KMS-11 (cell line): ENCODE measurements at regions not wholly inside any gene's neighbourhood (a gene's known extent, or its start where the extent isn't known, plus 50 kb on each side); places are given as distances from the start of the nearest gene placed in this dataset.

ENCODE experiments used
- H2AFZ ChIP-seq: fragments of 200-600 bp; sonication (generic); 2 replicates; pipeline ENCODE4 v1.6.1; 2016; ENCODE audit warnings: antibody characterized with exemption, mixed run types, low read depth
- H3K27ac ChIP-seq: fragments of 200-600 bp; sonication (generic); 2 replicates; pipeline ENCODE4 v1.6.1; 2016; ENCODE audit warnings: mild to moderate bottlenecking, mixed run types
- H3K27me3 ChIP-seq: fragments of 200-600 bp; sonication (generic); 2 replicates; pipeline ENCODE4 v1.6.1; 2017; ENCODE audit warnings: mild to moderate bottlenecking, low read depth, mixed run types, moderate library complexity; ENCODE audit not compliant: insufficient read depth
- H3K36me3 ChIP-seq: fragments of 200-600 bp; sonication (generic); 2 replicates; pipeline ENCODE4 v1.6.1; 2017; ENCODE audit warnings: mild to moderate bottlenecking, mixed run types; ENCODE audit not compliant: insufficient read depth
- H3K4me1 ChIP-seq: fragments of 200-600 bp; sonication (generic); 2 replicates; pipeline ENCODE4 v1.6.1; 2016; ENCODE audit warnings: mild to moderate bottlenecking, low read depth, mixed run types; ENCODE audit not compliant: poor library complexity, severe bottlenecking
- H3K4me2 ChIP-seq: fragments of 200-600 bp; sonication (generic); 2 replicates; pipeline ENCODE4 v1.7.0; 2016; ENCODE audit warnings: mild to moderate bottlenecking, mixed run types
- H3K4me3 ChIP-seq: fragments of 200-600 bp; sonication (generic); IDR thresholded peaks from 2 replicates; pipeline ENCODE4 v1.6.1; 2017; ENCODE audit warnings: low read depth, low read length, mixed read lengths; ENCODE audit not compliant: insufficient read depth
- H3K79me2 ChIP-seq: fragments of 200-600 bp; sonication (generic); 2 replicates; pipeline ENCODE4 v1.6.1; 2016; ENCODE audit warnings: low read depth, mixed run types; ENCODE audit not compliant: insufficient read depth
- H3K9ac ChIP-seq: fragments of 200-600 bp; sonication (generic); 2 replicates; pipeline ENCODE4 v1.6.1; 2016; ENCODE audit warnings: mild to moderate bottlenecking, mixed run types
- H4K20me1 ChIP-seq: fragments of 200-600 bp; sonication (generic); 2 replicates; pipeline ENCODE4 v1.6.1; 2016; ENCODE audit warnings: mild to moderate bottlenecking, mixed run types; ENCODE audit not compliant: insufficient read depth
- CTCF ChIP-seq: fragments of 200-600 bp; sonication (generic); conservative IDR thresholded peaks from 2 replicates; pipeline ENCODE4 v1.6.1; 2017; ENCODE audit warnings: low read depth, mild to moderate bottlenecking, antibody characterized with exemption, low read length, moderate library complexity, mixed read lengths

DNA sequence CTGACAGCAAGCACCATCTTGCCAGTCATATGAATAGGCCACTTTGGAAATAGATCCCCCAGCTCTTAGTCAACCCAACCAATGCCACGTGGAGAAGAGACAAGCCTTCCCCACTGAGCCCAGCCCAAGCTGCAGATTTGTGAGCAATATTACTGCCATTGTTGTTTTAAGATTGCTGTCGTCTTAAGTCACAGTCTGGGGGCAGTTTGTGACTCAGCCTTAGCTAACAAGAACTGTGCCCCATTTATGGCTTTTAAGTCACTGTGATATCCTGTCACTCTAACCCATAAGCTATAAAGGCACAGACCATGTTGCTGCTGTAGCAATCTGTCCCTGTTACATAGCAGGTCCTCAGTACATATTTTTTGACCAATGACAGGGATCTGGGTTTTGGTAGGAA, 464.2 kb downstream of the MED13L start:
- Histone ChIP-seq H3K4me1 (no peaks in the 10 kb centered on the region), H3K9ac (no peak overlapping the region), H4K20me1 (no peaks in the 10 kb centered on the region), H3K27me3 (no peaks in the 10 kb centered on the region), H2AFZ (no peak overlapping the region), H3K36me3 (no peaks in the 10 kb centered on the region), H3K4me3 (no peak overlapping the region), H3K79me2 (no peaks in the 10 kb centered on the region), H3K4me2 (no peak overlapping the region), H3K27ac (no peak overlapping the region)
- TF ChIP-seq CTCF = no peak

GRCh38 chr12:115811929-115812328, 465.6 kb downstream of the MED13L start:
- Histone ChIP-seq H3K9ac (no peak overlapping the region), H3K27me3 (no peaks in the 10 kb centered on the region), H2AFZ (no peak overlapping the region), H3K4me2 (no peak overlapping the region), H4K20me1 (no peaks in the 10 kb centered on the region), H3K79me2 (no peaks in the 10 kb centered on the region), H3K4me3 (no peak overlapping the region), H3K4me1 (no peaks in the 10 kb centered on the region), H3K27ac (no peak overlapping the region), H3K36me3 (no peaks in the 10 kb centered on the region)
- no peak for TF ChIP-seq CTCF

GRCh38 chr12:115811045-115811444, 466.4 kb downstream of the MED13L start:
- H3K27ac ChIP-seq = no peak overlapping the region
- TF ChIP-seq CTCF = no peak
- H4K20me1 ChIP-seq = no peaks in the 10 kb centered on the region
- H3K27me3 ChIP-seq = no peaks in the 10 kb centered on the region
- H3K4me3 ChIP-seq = no peak overlapping the region
- H3K9ac ChIP-seq = no peak overlapping the region
- no peak overlapping the region for H2AFZ ChIP-seq
- H3K4me2 ChIP-seq = no peak overlapping the region
- no peaks in the 10 kb centered on the region for H3K79me2 ChIP-seq
- no peaks in the 10 kb centered on the region for H3K36me3 ChIP-seq
- H3K4me1 ChIP-seq = no peaks in the 10 kb centered on the region

DNA sequence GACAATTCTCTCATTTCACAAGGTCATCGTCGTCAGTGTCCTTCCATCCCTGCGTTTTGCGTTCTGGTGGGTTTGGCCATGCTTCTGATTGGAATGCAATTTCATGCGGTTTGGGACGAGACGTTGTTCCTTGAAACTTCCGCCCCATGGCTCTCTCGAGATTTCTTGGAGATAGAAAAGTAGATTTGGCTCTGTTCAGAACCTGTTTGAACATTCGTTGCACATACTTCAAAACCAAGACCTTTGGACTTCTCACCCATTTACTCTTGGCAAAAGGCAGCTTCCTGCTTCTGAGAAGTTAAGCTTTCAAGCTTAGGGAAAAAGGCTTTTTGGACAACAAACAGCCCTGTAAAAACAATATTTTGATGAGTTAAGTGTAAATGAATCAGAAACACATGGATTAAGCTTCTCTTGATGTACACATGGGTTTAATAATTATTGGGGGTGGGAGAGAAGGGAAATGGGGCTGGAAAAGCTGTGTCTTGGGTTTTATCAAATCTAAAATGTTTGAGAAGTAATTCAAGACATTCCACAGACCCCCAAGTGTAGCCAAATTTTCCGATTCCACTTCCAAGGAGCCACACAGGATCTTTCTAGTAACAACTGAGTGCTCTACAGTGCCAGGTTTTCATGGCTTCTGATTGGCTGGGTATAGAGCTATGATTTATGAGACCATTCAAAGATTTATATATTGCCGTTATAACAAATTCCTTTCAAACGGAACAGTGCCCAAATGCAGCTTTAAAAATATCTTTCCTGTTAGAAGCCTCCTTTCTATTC, 467.2 kb downstream of the MED13L start:
- H3K79me2 ChIP-seq = no peaks in the 10 kb centered on the region
- H3K4me1 ChIP-seq = no peaks in the 10 kb centered on the region
- H3K9ac ChIP-seq = no peak overlapping the region
- no peaks in the 10 kb centered on the region for H3K36me3 ChIP-seq
- no peaks in the 10 kb centered on the region for H4K20me1 ChIP-seq
- H3K27me3 ChIP-seq = no peaks in the 10 kb centered on the region
- no peak for TF ChIP-seq CTCF
- H2AFZ ChIP-seq = no peak overlapping the region
- H3K4me3 ChIP-seq = no peak overlapping the region
- no peak overlapping the region for H3K4me2 ChIP-seq
- H3K27ac ChIP-seq = no peak overlapping the region
